ENCODE measurements at regions not wholly inside any gene's neighbourhood (a gene's known extent, or its start where the extent isn't known, plus 50 kb on each side); places are given as distances from the start of the nearest gene placed in this dataset.

DNA sequence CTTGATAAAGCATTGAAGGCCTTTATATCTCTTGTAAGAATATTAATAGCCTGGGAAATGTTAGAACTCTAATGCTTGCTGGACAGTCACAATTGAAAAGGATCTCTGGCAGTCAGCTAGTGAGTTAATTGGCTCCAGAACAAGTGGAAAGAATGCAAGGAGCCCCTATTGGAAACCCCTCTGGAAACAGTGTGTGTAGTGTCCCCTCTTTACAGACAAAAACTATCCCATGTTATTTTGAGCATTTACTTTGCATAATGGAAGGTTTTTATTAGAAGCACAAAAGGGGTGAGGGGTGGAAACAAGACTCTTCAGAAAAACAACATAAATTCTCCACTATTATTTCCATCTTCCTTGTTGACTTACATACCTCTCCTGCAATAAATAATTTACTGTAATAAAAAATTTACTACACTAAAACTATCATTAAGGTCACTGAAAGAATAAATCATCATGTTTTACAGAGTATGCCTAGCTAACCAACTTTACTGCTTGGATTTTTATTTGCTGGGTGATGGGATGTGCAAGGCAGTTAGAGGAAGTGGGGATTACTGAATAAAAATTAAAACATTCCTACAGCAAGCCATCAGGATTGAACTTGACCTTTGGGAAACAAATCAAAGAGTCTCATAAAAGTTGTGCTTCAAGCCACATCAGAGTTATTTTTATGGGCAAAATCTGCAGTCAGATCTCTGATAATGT lies 610.4 kb downstream of the TBC1D4 start:
- no peak for DNase-seq (ENCODE audit: low read depth)

DNA sequence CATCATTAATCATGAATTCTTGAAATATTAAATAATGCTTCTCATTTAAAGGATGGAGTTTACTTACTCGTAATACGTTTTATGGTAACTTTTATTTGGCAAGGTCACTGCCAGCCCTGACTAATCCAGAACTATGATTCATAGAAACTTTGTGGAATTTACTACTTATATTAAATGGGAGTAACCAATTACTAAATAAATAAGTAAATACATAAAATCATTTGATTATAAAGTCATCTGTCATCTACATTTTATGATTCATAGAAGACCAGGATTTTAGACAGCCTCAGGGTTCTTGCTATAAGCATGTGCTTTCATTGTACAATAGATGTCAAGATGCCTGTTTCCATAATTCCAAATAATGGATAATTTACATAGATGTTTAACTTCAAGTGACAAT lies 611.1 kb downstream of the TBC1D4 start:
- no peak for DNase-seq (ENCODE audit: low read depth)

GRCh38 chr13:74869846-74870245 lies 612.1 kb downstream of the TBC1D4 start:
- no peak for DNase-seq (ENCODE audit: low read depth)

DNA sequence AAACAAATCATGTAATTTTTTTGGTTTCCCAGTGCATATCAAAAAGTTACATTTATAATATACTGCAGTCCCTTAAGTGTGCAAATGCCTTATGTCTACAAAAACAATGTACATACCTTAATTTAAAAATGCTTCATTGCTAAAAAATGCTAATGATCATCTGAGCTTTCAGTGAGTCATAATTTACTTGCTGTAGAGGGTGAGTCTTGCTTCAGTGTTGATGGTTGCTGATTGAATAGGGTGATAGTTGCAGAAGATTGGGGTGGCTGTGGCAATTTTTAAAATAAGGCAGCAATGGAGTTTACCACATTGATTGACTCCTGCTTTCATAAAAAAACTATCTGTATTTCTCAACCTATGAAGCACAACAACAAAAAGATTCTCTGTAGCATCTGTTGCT lies 613.9 kb downstream of the TBC1D4 start:
- DNase-seq (ENCODE audit: low read depth) = no peak

- DNase-seq (ENCODE audit: low read depth) = no peak
Measured at GRCh38 chr13:74867460-74867859, 614.5 kb downstream of the TBC1D4 start.

DNA sequence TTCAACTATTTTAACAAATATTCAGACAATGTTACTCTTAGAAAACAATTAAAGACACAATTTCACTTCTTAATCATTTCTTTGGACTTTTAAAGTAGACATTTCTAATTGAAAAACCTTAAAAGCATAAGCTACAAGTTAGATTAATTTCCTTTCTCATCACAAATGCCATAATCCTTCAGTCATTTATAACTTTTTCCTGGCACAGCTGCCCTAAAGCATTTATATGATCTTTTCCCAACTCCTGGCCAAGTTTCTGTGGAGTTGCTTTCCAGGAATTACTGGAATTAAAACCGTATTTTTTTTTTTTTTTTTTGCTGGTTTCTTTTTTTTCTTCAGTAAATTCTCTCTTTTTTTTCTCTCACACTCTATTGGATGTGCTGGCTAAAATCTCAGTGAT lies 615.9 kb downstream of the TBC1D4 start:
- no peak for DNase-seq (ENCODE audit: low read depth)

- DNase-seq (ENCODE audit: low read depth) = no peak
Measured at GRCh38 chr13:74865656-74866055, 616.3 kb downstream of the TBC1D4 start.

DNA sequence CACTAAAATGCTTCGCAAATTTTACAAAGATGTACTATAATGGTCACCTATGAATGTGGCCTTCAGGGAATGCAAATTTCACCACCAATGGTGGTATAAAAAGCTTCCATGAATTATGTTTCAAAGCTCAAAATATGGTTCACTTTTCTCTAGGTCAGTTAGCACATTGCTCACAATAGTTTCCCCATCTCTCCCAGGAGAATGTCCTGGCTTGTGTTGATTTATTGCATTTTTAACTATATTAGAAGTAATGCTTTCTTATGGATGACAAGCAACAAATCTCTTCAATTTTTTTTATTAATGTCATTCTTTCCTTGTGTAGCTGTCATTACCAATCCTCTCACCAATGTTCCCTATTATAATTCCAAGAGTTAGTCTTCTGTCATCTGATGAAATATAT lies 621.2 kb downstream of the TBC1D4 start:
- DNase-seq (ENCODE audit: low read depth) = no peak

- DNase-seq (ENCODE audit: low read depth) = no peak
Measured at GRCh38 chr13:74850893-74851292, 631.1 kb downstream of the TBC1D4 start.

GRCh38 chr13:74847966-74848365 lies 634.0 kb downstream of the TBC1D4 start:
- no peak for DNase-seq (ENCODE audit: low read depth)

DNA sequence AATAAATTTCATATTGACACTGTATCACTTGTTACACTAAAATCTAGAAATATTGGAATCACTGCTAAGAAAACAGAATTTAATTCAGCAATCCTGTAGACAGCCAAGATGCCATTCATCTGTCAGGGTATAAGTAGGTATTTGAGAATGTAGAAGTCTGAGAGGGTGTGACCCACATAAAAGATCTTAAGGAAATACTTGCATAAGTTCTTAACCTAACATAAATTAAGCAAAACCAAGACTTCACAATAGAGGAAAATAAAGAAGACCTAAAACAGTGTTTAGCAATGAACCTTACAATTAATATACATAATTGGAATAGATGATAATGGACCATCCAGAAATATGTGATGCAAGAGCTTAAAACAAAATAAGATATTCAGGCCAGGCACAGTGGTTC lies 636.2 kb downstream of the TBC1D4 start:
- no peak for DNase-seq (ENCODE audit: low read depth)

DNA sequence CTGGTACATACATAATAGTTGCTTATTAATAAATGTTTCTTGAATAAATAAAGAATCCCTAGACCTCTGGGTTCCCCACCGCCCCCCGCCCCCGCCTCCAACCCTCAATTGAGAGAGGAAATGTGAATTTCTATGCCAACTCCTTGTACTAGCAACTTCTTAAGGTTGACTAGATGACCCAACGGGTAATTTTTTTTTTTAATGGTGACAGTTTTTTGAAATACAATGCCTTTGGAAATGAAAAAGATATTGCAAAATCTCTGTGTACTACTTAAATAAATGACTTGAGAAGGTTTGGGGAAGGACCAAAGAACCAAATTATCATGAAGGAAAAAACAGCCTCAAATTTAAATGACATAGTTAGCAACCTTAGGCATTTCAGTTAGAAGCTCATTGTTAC lies 640.3 kb downstream of the TBC1D4 start:
- DNase-seq (ENCODE audit: low read depth) = no peak

- no peak for DNase-seq (ENCODE audit: low read depth)
Measured at GRCh38 chr13:74841123-74841522, 640.8 kb downstream of the TBC1D4 start.

DNA sequence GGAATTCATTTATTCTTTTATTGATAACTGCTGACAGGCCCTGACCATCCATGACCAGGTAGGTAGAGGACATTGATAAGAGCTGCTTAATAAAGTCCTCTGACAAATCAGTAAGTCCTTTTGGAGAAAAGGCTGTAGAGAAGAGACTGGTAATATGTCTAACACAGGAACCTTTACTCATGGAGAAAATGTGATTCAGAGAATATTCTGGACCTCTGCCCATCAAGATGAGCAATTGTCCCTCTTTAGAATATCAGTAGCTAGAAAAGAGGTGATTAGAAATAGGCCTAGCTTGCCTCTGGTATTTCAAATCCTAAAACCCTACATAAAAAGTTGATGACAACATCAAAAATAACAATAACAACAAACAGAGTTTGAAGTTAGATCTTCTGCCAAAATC lies 642.3 kb downstream of the TBC1D4 start:
- no peak for DNase-seq (ENCODE audit: low read depth)

- no peak for DNase-seq (ENCODE audit: low read depth)
Measured at GRCh38 chr13:74838096-74838495, 643.9 kb downstream of the TBC1D4 start.

- no peak for DNase-seq (ENCODE audit: low read depth)
Measured at GRCh38 chr13:74836628-74837027, 645.3 kb downstream of the TBC1D4 start.

DNA sequence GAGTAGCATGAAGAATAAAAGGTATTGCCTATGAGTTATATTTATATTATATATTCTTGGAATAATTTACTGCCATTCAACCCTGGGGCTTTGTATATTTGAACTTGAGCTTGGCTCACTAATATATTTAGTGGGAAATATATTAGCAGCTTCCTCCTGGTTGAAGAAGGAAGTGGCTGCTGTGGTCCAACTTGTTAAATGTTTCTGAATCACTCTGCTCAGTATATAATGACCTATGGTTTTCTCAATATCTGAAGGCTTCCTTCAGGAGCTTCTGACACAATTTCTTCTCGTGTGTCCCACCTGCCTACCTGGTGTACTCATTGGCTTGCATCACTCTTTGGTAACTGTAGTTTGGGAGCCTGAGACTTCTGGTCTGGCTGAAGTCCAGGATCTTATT lies 646.4 kb downstream of the TBC1D4 start:
- DNase-seq (ENCODE audit: low read depth) = no peak

GRCh38 chr13:74825938-74826246 lies 656.1 kb downstream of the TBC1D4 start:
- DNase-seq (ENCODE audit: low read depth) = no peak

DNA sequence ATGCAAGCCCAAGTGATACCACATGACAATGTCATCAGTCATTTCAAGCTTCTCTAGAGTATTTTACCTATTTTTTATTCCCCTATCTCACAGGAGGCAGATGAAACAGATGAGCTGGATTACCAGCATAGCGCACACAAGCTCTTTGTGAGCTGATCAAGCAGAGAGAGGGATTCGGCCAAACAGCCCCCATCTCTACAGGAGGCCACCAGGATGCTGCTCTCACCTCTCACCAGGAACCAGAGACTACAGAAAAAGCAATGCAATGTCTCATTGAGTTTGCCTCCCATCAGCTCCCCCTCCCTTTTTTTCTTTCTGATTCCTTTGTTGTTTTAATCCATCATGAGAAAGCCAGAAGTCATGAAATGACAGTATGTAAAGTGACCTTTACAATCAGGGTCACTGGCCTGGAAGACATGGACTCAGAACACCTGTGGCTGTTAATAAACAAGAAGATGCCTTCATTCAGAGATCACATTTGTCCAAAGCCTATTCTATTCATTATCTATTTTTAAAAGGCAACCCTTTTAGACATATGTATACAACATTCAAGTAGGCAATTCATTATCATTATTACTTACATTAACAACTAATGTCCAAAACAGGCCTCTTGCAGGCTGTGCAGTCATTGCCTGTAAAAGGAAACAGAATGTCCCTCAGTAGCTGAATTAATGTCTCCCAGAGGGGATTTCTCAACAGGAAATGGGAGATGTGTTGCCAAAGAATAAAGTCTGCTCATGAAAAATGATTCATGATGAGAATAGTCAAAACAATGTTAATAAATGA lies 656.6 kb downstream of the TBC1D4 start:
- no peak for DNase-seq (ENCODE audit: low read depth)

GRCh38 chr13:74820809-74821208 lies 661.2 kb downstream of the TBC1D4 start:
- no peak for DNase-seq (ENCODE audit: low read depth)

DNA sequence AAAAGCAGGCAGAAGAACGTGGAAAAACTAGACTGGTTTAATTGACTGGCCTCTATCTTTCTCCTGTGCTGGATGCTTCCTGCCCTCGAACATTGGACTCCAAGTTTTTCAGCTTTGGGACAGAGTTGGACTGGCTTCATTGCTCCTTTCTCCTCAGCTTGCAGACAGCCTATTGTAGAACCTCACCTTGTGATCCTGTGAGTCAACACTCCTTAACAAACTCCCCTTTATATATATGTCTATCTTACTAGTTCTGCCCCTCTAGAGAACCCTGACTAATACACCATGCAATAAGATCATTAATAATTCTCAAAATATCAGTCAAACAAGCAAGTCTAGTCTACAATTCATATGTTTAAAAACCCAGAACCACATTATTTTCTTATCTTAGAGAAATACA lies 662.4 kb downstream of the TBC1D4 start:
- no peak for DNase-seq (ENCODE audit: low read depth)

GRCh38 chr13:74816737-74817136 lies 665.2 kb downstream of the TBC1D4 start:
- no peak for DNase-seq (ENCODE audit: low read depth)

DNA sequence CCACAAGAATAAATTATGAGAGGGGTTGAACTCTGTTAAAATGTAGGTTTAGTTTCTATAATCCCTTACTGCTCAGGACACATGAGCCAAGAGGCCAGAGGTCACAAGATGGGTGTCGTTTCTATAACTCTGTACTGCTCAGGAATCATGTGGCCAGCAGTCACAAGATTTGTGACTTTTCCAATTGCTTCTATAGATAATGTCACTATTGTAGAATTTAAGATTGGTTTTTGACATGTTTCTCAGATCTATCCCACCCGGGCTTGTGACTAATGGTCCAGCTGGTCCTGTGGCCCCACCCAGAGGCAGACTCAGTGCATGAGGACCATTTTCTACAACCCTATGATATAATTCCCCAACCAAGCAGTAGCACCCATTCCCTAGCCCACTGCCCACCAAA lies 662.0 kb upstream of the KLF12 start:
- DNase-seq (ENCODE audit: low read depth) = no peak

GRCh38 chr13:74795526-74795925 lies 661.3 kb upstream of the KLF12 start:
- DNase-seq (ENCODE audit: low read depth) = no peak

Measured in activated T-cell treated with anti-CD3 and anti-CD28 coated beads for 48 hours (primary cell).